GM21619 (cell line): ENCODE measurements at regions not wholly inside any gene's neighbourhood (a gene's known extent, or its start where the extent isn't known, plus 50 kb on each side); places are given as distances from the start of the nearest gene placed in this dataset.

Experiments
- ATAC-seq: cut with Tn5 transposase; IDR thresholded peaks from one replicate; pipeline ENCODE4 v1.9.1; 2021; ENCODE audit not compliant: unreplicated experiment

GRCh38 chr2:88283886-88284592 is 113.9 kb downstream of the THNSL2 start:
- no peak for ATAC-seq

GRCh38 chr2:88281302-88282217 is 111.4 kb downstream of the THNSL2 start:
- no peak for ATAC-seq

GRCh38 chr2:88269836-88270235 is 99.7 kb downstream of the THNSL2 start:
- ATAC-seq, result no peak

- peak; percentile 74 for ATAC-seq
Measured at GRCh38 chr2:88265352-88266303, 95.5 kb downstream of the THNSL2 start.

GRCh38 chr2:88263861-88264260 is 93.7 kb downstream of the THNSL2 start:
- ATAC-seq, result no peak

GRCh38 chr2:88261725-88262124 is 91.6 kb downstream of the THNSL2 start:
- no peak for ATAC-seq

GRCh38 chr2:88258208-88258607 is 88.1 kb downstream of the THNSL2 start:
- no peak for ATAC-seq

- ATAC-seq, result no peak
Measured at GRCh38 chr2:88254437-88255091, 84.4 kb downstream of the THNSL2 start.

- no peak for ATAC-seq
Measured at GRCh38 chr2:88253997-88254396, 83.9 kb downstream of the THNSL2 start.

- no peak for ATAC-seq
Measured at GRCh38 chr2:88253375-88253774, 83.2 kb downstream of the THNSL2 start.

GRCh38 chr2:88252646-88253045 is 82.5 kb downstream of the THNSL2 start:
- no peak for ATAC-seq

GRCh38 chr2:88252111-88252510 is 82.0 kb downstream of the THNSL2 start:
- ATAC-seq, result no peak

- no peak for ATAC-seq
Measured at GRCh38 chr2:88250404-88250803, 80.3 kb downstream of the THNSL2 start.

GRCh38 chr2:88248280-88248828 is 78.2 kb downstream of the THNSL2 start:
- no peak for ATAC-seq

GRCh38 chr2:88247531-88247930 is 77.4 kb downstream of the THNSL2 start:
- ATAC-seq, result no peak

GRCh38 chr2:88245109-88245508 is 75.0 kb downstream of the THNSL2 start:
- ATAC-seq, result no peak

GRCh38 chr2:88239781-88240180 is 69.6 kb downstream of the THNSL2 start:
- no peak for ATAC-seq

GRCh38 chr2:88236666-88237065 is 66.5 kb downstream of the THNSL2 start:
- no peak for ATAC-seq
